ENCODE measurements at regions not wholly inside any gene's neighbourhood (a gene's known extent, or its start where the extent isn't known, plus 50 kb on each side); places are given as distances from the start of the nearest gene placed in this dataset.

DNA sequence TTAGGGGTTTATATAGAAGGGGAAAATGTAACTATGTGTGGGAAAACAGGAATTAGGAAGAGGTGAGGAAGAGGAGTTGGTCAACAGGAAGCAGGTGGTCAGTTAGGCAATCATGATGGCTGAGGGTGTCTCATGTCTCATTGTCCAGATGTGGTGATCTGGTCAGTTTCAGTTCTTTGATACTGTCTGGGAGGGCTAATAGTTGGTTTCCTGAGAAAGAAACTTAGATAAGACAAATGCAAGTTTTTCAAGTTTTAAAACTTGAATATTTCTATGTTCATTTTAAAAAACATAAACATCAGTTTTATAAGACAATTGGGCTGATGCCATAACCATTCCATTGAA, 1121.8 kb upstream of the USP15 start:
- Histone ChIP-seq H3K27me3 (ENCODE audit: control insufficient read depth in 2 of 2, insufficient read depth in 2 of 2, low read length in 2 of 2) (no peaks in the 10 kb centered on the region), H3K9ac (ENCODE audit: insufficient read depth, low read length, poor library complexity, severe bottlenecking) (no peak overlapping the region), H4K20me1 (ENCODE audit: insufficient read depth, low read length) (no peaks in the 10 kb centered on the region), H3K79me2 (ENCODE audit: insufficient read depth, low read length) (no peaks in the 10 kb centered on the region), H3K27ac (ENCODE audit: low read depth in 1 of 2, low read length in 2 of 2) (no peak overlapping the region), H3K36me3 (replicated peaks in 1 of 2; ENCODE audit: control insufficient read depth in 1 of 2, insufficient read depth in 2 of 2, low read length in 2 of 2) (no peaks in the 10 kb centered on the region), H3K4me2 (replicated peaks; ENCODE audit: extremely low read depth, low read length, poor library complexity, severe bottlenecking) (no peak overlapping the region), H2AFZ (ENCODE audit: insufficient read depth, low read depth, low read length, poor library complexity, severe bottlenecking) (no peak overlapping the region), H3K4me1 (ENCODE audit: control insufficient read depth in 1 of 2, insufficient read depth in 2 of 2, low read length in 2 of 2) (no peaks in the 10 kb centered on the region), H3K9me3 (replicated peaks in 1 of 2; ENCODE audit: control insufficient read depth in 1 of 2, insufficient read depth in 1 of 2, low read length in 2 of 2) (peaks cover 0 to 10% of the 10 kb centered on the region in 2 donors), H3K4me3 (replicated peaks in 1 of 3; ENCODE audit: low read depth in 2 of 3, low read length in 3 of 3) (no peak overlapping the region)
- H3K9me3 Mint-ChIP-seq, result peaks cover 9 to 20% (median 17%) of the 10 kb centered on the region in 7 donors
- TF ChIP-seq, protein P1, sequence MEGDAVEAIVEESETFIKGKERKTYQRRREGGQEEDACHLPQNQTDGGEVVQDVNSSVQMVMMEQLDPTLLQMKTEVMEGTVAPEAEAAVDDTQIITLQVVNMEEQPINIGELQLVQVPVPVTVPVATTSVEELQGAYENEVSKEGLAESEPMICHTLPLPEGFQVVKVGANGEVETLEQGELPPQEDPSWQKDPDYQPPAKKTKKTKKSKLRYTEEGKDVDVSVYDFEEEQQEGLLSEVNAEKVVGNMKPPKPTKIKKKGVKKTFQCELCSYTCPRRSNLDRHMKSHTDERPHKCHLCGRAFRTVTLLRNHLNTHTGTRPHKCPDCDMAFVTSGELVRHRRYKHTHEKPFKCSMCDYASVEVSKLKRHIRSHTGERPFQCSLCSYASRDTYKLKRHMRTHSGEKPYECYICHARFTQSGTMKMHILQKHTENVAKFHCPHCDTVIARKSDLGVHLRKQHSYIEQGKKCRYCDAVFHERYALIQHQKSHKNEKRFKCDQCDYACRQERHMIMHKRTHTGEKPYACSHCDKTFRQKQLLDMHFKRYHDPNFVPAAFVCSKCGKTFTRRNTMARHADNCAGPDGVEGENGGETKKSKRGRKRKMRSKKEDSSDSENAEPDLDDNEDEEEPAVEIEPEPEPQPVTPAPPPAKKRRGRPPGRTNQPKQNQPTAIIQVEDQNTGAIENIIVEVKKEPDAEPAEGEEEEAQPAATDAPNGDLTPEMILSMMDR (IDR thresholded peaks at IDR 0.05), result no peak
- DNase-seq, result no peak
- no peak overlapping the region for H3K27ac Mint-ChIP-seq
- no peaks in the 10 kb centered on the region for H3K36me3 Mint-ChIP-seq
- intact Hi-C loops (cut with micrococcal nuclease), result no loop called here
- H3K4me3 Mint-ChIP-seq, result no peak overlapping the region
- peaks cover 9% of the 10 kb centered on the region for H3K4me1 Mint-ChIP-seq
- no peaks in the 10 kb centered on the region for H3K27me3 Mint-ChIP-seq (ENCODE audit: low read depth in 3 of 3)

DNA sequence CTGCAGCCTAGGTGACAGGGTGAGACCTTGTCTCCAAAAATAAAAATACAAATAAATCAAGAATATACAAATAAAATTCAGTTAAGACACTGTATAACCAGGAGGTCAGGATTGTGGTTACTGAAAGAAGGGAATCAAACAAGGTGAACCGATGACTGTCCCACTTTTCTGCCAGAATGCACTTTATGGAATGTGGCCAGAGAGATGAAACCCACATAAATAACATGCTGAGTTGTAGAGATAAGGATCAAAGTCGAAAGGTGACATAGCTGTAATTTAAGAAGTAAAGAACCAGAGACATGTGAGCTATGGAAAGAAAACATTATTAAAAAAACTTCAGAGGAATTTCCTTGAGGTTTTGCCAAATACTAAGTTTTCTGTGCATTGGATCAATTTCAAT, 1098.2 kb upstream of the USP15 start:
- H3K79me2 ChIP-seq (ENCODE audit: insufficient read depth, low read length), result no peaks in the 10 kb centered on the region
- H3K27me3 Mint-ChIP-seq (ENCODE audit: low read depth in 3 of 3), result no peaks in the 10 kb centered on the region
- TF ChIP-seq, protein P1 (IDR thresholded peaks at IDR 0.05), result no peak
- H3K4me1 ChIP-seq (ENCODE audit: control insufficient read depth in 1 of 2, insufficient read depth in 2 of 2, low read length in 2 of 2), result no peaks in the 10 kb centered on the region
- peaks cover 11 to 20% of the 10 kb centered on the region in 2 donors for H3K9me3 ChIP-seq (replicated peaks in 1 of 2; ENCODE audit: control insufficient read depth in 1 of 2, insufficient read depth in 1 of 2, low read length in 2 of 2)
- H3K27ac ChIP-seq (ENCODE audit: low read depth in 1 of 2, low read length in 2 of 2), result no peak overlapping the region
- no peaks in the 10 kb centered on the region for H4K20me1 ChIP-seq (ENCODE audit: insufficient read depth, low read length)
- H2AFZ ChIP-seq (ENCODE audit: insufficient read depth, low read depth, low read length, poor library complexity, severe bottlenecking), result no peak overlapping the region
- no peak for DNase-seq
- H3K4me3 Mint-ChIP-seq, result no peak overlapping the region
- intact Hi-C loops (cut with micrococcal nuclease), result no loop called here
- H3K9me3 Mint-ChIP-seq, result peaks cover 6 to 15% (median 8%) of the 10 kb centered on the region in 7 donors
- no CpG with 5 or more reads among the region's 2 CpGs for WGBS (ENCODE audit: insufficient coverage)
- H3K27me3 ChIP-seq (ENCODE audit: control insufficient read depth in 2 of 2, insufficient read depth in 2 of 2, low read length in 2 of 2), result no peaks in the 10 kb centered on the region
- no peak overlapping the region for H3K4me3 ChIP-seq (replicated peaks in 1 of 3; ENCODE audit: low read depth in 2 of 3, low read length in 3 of 3)
- H3K36me3 Mint-ChIP-seq, result no peaks in the 10 kb centered on the region
- H3K4me1 Mint-ChIP-seq, result no peaks in the 10 kb centered on the region
- no peaks in the 10 kb centered on the region for H3K36me3 ChIP-seq (replicated peaks in 1 of 2; ENCODE audit: control insufficient read depth in 1 of 2, insufficient read depth in 2 of 2, low read length in 2 of 2)
- H3K4me2 ChIP-seq (replicated peaks; ENCODE audit: extremely low read depth, low read length, poor library complexity, severe bottlenecking), result no peak overlapping the region
- no peak overlapping the region for H3K27ac Mint-ChIP-seq
- no peak overlapping the region for H3K9ac ChIP-seq (ENCODE audit: insufficient read depth, low read length, poor library complexity, severe bottlenecking)

Measured in CD14-positive monocyte (primary cell).